Stomach (tissue), 4 donors: ENCODE measurements at regions not wholly inside any gene's neighbourhood (a gene's known extent, or its start where the extent isn't known, plus 50 kb on each side); places are given as distances from the start of the nearest gene placed in this dataset.

ENCODE experiments used
- CTCF ChIP-seq, 7 experiments: fragments of 450-650 bp in 4 of 7; fragments of 200-600 bp in 3 of 7; sonication (generic) in 3 of 7; IDR thresholded peaks; one replicate each; pipeline ENCODE4 v1.5.1; 2016 to 2019; ENCODE audit warnings: antibody characterized with exemption in 7 of 7, control low read depth in 2 of 7, mild to moderate bottlenecking in 1 of 7
- EP300 ChIP-seq: sonication (generic); formaldehyde crosslinking; IDR thresholded peaks from one replicate; pipeline ENCODE4 v1.6.1; 2017; ENCODE audit warnings: antibody characterized with exemption

- TF ChIP-seq EP300 (no peak), CTCF (IDR thresholded peaks at IDR 0.05) (no peak)
These were observed 245.0 kb upstream of the RPL38 start for GRCh38 chr17:73958453-73958852.
